GM12892 (cell line): ENCODE measurements at regions not wholly inside any gene's neighbourhood (a gene's known extent, or its start where the extent isn't known, plus 50 kb on each side); places are given as distances from the start of the nearest gene placed in this dataset.

Source experiments
- POLR2A ChIP-seq: IDR thresholded peaks from 2 replicates; pipeline ENCODE4 v1.6.1; 2011; ENCODE audit warnings: low read depth, low read length, control low read depth
- POLR2AphosphoS5 ChIP-seq: IDR thresholded peaks from 2 replicates; pipeline ENCODE4 v1.6.1; 2011; ENCODE audit warnings: low read depth, low read length, control low read depth
- TAF1 ChIP-seq: IDR thresholded peaks from 2 replicates; pipeline ENCODE4 v1.6.1; 2011; ENCODE audit warnings: low read depth, mild to moderate bottlenecking, control low read depth, low read length, borderline replicate concordance

DNA sequence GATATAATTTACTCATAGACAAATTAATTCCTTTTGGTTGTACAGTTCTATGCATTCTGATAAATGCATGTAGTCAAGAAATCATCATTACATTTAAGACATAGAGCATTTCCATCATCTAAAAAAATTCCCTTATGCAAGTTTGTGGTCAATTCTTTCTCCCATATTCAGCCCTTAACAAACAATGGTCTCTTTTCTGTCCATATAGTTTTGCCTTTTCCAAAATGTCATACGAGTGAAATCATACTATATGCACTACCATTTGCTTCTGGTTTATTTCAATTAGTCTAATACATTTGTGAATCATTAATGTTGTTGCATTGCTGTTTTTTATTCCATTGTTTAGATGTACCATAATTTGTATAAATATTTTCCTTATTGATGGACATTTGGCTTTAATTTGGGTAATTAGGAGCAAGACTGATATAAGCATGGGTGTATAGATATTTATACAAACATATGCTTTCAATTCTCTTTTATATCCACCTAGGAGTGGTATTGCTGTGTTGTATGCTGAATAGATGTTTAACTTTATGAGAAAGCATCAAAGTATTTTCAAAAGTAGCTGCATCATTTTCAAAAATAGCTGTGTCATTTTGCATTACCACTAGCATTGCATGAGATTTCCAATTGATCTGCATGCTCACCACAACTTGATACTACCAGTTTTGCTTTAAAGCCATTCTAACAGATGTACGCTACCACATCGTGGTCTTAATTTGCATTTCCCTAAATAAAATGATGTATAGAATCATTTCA is 397.0 kb upstream of the ADAMTS5 start:
- TF ChIP-seq TAF1: no peak
- no peak for TF ChIP-seq POLR2A
- TF ChIP-seq POLR2AphosphoS5: no peak
